H1 (cell line): ENCODE measurements at regions not wholly inside any gene's neighbourhood (a gene's known extent, or its start where the extent isn't known, plus 50 kb on each side); places are given as distances from the start of the nearest gene placed in this dataset.

Source experiments
- CTCF ChIA-PET: fragments of 300-600 bp; sonication (Branson Sonifier 250); formaldehyde crosslinking; loops from one replicate; lab custom pipeline; 2021; ENCODE audit not compliant: partially characterized antibody; lab: Charles Lee
- POLR2A ChIA-PET: fragments of 300-600 bp; sonication (Branson Sonifier 250); formaldehyde crosslinking; loops from one replicate; lab custom pipeline; 2021; ENCODE audit warnings: inconsistent platforms; ENCODE audit not compliant: partially characterized antibody; lab: Charles Lee
- DNase-seq, 2 experiments: peaks; one replicate each; pipeline versions ENCODE4 v3.0.0 to v3.0.0-alpha.2; 2010 to 2022; ENCODE audit warnings: low spot score in 2 of 2, low read depth in 1 of 2, mixed read lengths in 1 of 2
- FAIRE-seq: peaks from 2 replicates; lab custom pipeline; 2011; peaks lifted over from hg19 to GRCh38; lab: Jason Lieb, UNC
- H2AFZ ChIP-seq: 2 replicates; pipeline ENCODE4 v1.8.1; 2012; ENCODE audit warnings: low read length, inconsistent platforms
- H2AK5ac ChIP-seq: 2 replicates; pipeline ENCODE4 v1.6.1; 2013; ENCODE audit warnings: low read depth, low read length
- H2BK120ac ChIP-seq: replicated peaks from 2 replicates; pipeline ENCODE3; 2013; ENCODE audit warnings: low read depth, low read length, inconsistent platforms
- H2BK12ac ChIP-seq: 2 replicates; pipeline ENCODE4 v1.6.1; 2013; ENCODE audit warnings: low read depth, low read length
- H2BK15ac ChIP-seq: 2 replicates; pipeline ENCODE4 v1.6.1; 2013; ENCODE audit warnings: low read length
- H2BK20ac ChIP-seq: 2 replicates; pipeline ENCODE4 v1.6.1; 2013; ENCODE audit warnings: low read length
- H2BK5ac ChIP-seq: 2 replicates; pipeline ENCODE4 v1.6.1; 2013; ENCODE audit warnings: low read depth, low read length
- H3K14ac ChIP-seq: 2 replicates; pipeline ENCODE4 v1.6.1; 2013; ENCODE audit warnings: inconsistent platforms; ENCODE audit not compliant: insufficient read length
- H3K18ac ChIP-seq: 2 replicates; pipeline ENCODE4 v1.6.1; 2013; ENCODE audit warnings: low read length; ENCODE audit errors: extremely low read depth
- H3K23ac ChIP-seq: 2 replicates; pipeline ENCODE4 v1.6.1; 2013; ENCODE audit warnings: inconsistent platforms; ENCODE audit not compliant: insufficient read length
- H3K23me2 ChIP-seq: 2 replicates; pipeline ENCODE4 v1.6.1; 2013; ENCODE audit warnings: low read depth, low read length
- H3K27ac ChIP-seq: 2 replicates; pipeline ENCODE4 v1.6.1; 2011; ENCODE audit warnings: low read depth, low read length, inconsistent platforms
- H3K27me3 ChIP-seq, 4 experiments: replicated peaks in 1 of 4; 1 replicate in 1 of 4; 2 replicates in 3 of 4; pipeline versions ENCODE4 v1.6.1 to v1.8.1; 2011 to 2013; ENCODE audit warnings: low read length in 3 of 4, mild to moderate bottlenecking in 3 of 4, inconsistent platforms in 2 of 4, mixed read lengths in 2 of 4, moderate library complexity in 1 of 4; ENCODE audit not compliant: control insufficient read depth in 3 of 4, insufficient read depth in 3 of 4; ENCODE audit errors: extremely low read depth in 1 of 4
- H3K36me3 ChIP-seq, 4 experiments: 2 replicates each; pipeline versions ENCODE4 v1.6.1 to v1.8.1; 2011 to 2013; ENCODE audit warnings: mild to moderate bottlenecking in 4 of 4, low read length in 3 of 4, moderate library complexity in 2 of 4, control low read depth in 1 of 4, inconsistent platforms in 1 of 4; ENCODE audit not compliant: insufficient read depth in 4 of 4, control insufficient read depth in 2 of 4
- H3K4ac ChIP-seq: replicated peaks from 2 replicates; pipeline ENCODE3; 2013; ENCODE audit warnings: low read length, low read depth, mixed read lengths, inconsistent platforms; ENCODE audit not compliant: insufficient read length
- H3K4me1 ChIP-seq, 4 experiments: replicated peaks in 1 of 4; 1 replicate in 1 of 4; 2 replicates in 3 of 4; pipeline versions ENCODE4 v1.6.1 to v1.8.1; 2011 to 2013; ENCODE audit warnings: low read length in 3 of 4, inconsistent platforms in 2 of 4, mixed read lengths in 1 of 4; ENCODE audit not compliant: insufficient read depth in 4 of 4, control insufficient read depth in 3 of 4
- H3K4me2 ChIP-seq, 2 experiments: 2 replicates each; pipeline versions ENCODE4 v1.6.1 to v1.8.1; 2011 to 2013; ENCODE audit warnings: low read depth in 2 of 2, low read length in 2 of 2, control low read depth in 1 of 2, inconsistent platforms in 1 of 2, mild to moderate bottlenecking in 1 of 2; ENCODE audit not compliant: insufficient read depth in 1 of 2
- H3K4me3 ChIP-seq, 4 experiments: fragments of 200-600, 300-600 bp in 1 of 4; sonication (generic), shearing (Covaris generic), sonication (Bioruptor Twin) in 1 of 4; 2 replicates each; pipeline versions ENCODE4 v1.5.1 to v1.8.1; 2011 to 2016; ENCODE audit warnings: low read length in 4 of 4, low read depth in 3 of 4, control low read depth in 2 of 4, inconsistent platforms in 2 of 4, mild to moderate bottlenecking in 2 of 4, mixed read lengths in 1 of 4, moderate library complexity in 1 of 4; ENCODE audit not compliant: insufficient read depth in 2 of 4; ENCODE audit errors: extremely low read depth in 1 of 4
- H3K56ac ChIP-seq: replicated peaks from 2 replicates; pipeline ENCODE3; 2013; ENCODE audit warnings: low read depth, mild to moderate bottlenecking, mixed read lengths, low read length, inconsistent platforms; ENCODE audit not compliant: insufficient read length
- H3K79me1 ChIP-seq: 2 replicates; pipeline ENCODE4 v1.6.1; 2013; ENCODE audit warnings: low read depth, low read length, control low read depth
- H3K79me2 ChIP-seq, 2 experiments: 2 replicates each; pipeline versions ENCODE4 v1.6.1 to v1.8.1; 2012 to 2013; ENCODE audit warnings: low read length in 2 of 2, mild to moderate bottlenecking in 2 of 2, inconsistent platforms in 1 of 2; ENCODE audit not compliant: insufficient read depth in 2 of 2, control insufficient read depth in 1 of 2
- H3K9ac ChIP-seq, 4 experiments: replicated peaks in 1 of 4; 1 replicate in 1 of 4; 2 replicates in 3 of 4; pipeline versions ENCODE4 v1.6.1 to v1.8.1; 2011 to 2013; ENCODE audit warnings: low read depth in 3 of 4, low read length in 3 of 4, control low read depth in 2 of 4, mild to moderate bottlenecking in 2 of 4, moderate library complexity in 2 of 4, inconsistent platforms in 1 of 4; ENCODE audit errors: extremely low read depth in 1 of 4
- H3K9me3 ChIP-seq, 2 experiments: 2 replicates each; pipeline versions ENCODE4 v1.6.1 to v1.8.1; 2012 to 2013; ENCODE audit warnings: mild to moderate bottlenecking in 2 of 2, moderate library complexity in 2 of 2, control low read depth in 1 of 2, inconsistent platforms in 1 of 2, low read depth in 1 of 2, low read length in 1 of 2, mixed read lengths in 1 of 2; ENCODE audit not compliant: insufficient read depth in 2 of 2
- H4K20me1 ChIP-seq, 2 experiments: replicated peaks in 1 of 2; 2 replicates each; pipeline versions ENCODE3 to v1.8.1; 2011 to 2013; ENCODE audit warnings: inconsistent platforms in 2 of 2, low read length in 2 of 2, mild to moderate bottlenecking in 1 of 2; ENCODE audit not compliant: insufficient read depth in 2 of 2, control insufficient read depth in 1 of 2
- H4K5ac ChIP-seq: 2 replicates; pipeline ENCODE4 v1.6.1; 2013; ENCODE audit warnings: low read length, low read depth, mixed read lengths, inconsistent platforms; ENCODE audit not compliant: insufficient read length
- H4K8ac ChIP-seq: 2 replicates; pipeline ENCODE4 v1.8.0; 2013; ENCODE audit warnings: mild to moderate bottlenecking, moderate library complexity, low read length, inconsistent platforms; ENCODE audit not compliant: insufficient read depth; ENCODE audit errors: extremely low read depth
- H4K91ac ChIP-seq: replicated peaks from 2 replicates; pipeline ENCODE3; 2013; ENCODE audit warnings: low read length, mixed read lengths, inconsistent platforms; ENCODE audit not compliant: insufficient read length
- CBX5 ChIP-seq: fragments of 300-800, 300-1000 bp; sonication (generic); IDR thresholded peaks from 2 replicates; pipeline ENCODE4 v1.7.1; 2016; ENCODE audit warnings: antibody characterized with exemption, low read length, low read depth
- GABPA ChIP-seq: IDR thresholded peaks from 2 replicates; pipeline ENCODE4 v1.6.1; 2011; ENCODE audit warnings: mild to moderate bottlenecking, low read length, moderate library complexity, borderline replicate concordance; ENCODE audit not compliant: insufficient read depth
- KDM1A ChIP-seq: fragments of 200-600, 300-600 bp; sonication (generic); IDR thresholded peaks from 2 replicates; pipeline ENCODE4 v1.7.1; 2016; ENCODE audit warnings: mild to moderate bottlenecking, low read length, borderline replicate concordance
- KDM4A ChIP-seq: IDR thresholded peaks from one replicate; pipeline ENCODE4 v1.7.1; 2012; ENCODE audit warnings: low read depth, mild to moderate bottlenecking, moderate library complexity, low read length, inconsistent platforms; ENCODE audit not compliant: severe bottlenecking
- POLR2A ChIP-seq, 2 experiments: IDR thresholded peaks; 1 replicate in 1 of 2; 2 replicates in 1 of 2; pipeline ENCODE4 v1.6.1; 2011; ENCODE audit warnings: low read depth in 2 of 2, low read length in 2 of 2, mild to moderate bottlenecking in 2 of 2; ENCODE audit errors: control extremely low read depth in 1 of 2
- POLR2AphosphoS5 ChIP-seq: IDR thresholded peaks from 2 replicates; pipeline ENCODE4 v1.6.1; 2011; ENCODE audit warnings: low read depth, low read length
- POU5F1 ChIP-seq: IDR thresholded peaks from 2 replicates; pipeline ENCODE4 v1.6.1; 2011; ENCODE audit warnings: low read depth, mild to moderate bottlenecking, low read length, moderate library complexity
- SIX5 ChIP-seq: IDR thresholded peaks from 2 replicates; pipeline ENCODE4 v1.6.1; 2011; ENCODE audit warnings: mild to moderate bottlenecking, low read depth, low read length
- ZNF274 ChIP-seq: IDR thresholded peaks from 2 replicates; pipeline ENCODE4 v1.7.0; 2012; ENCODE audit warnings: low read length, borderline replicate concordance; ENCODE audit errors: extremely low read depth
- WGBS, 2 experiments: shearing (Covaris generic) in 1 of 2; methylation state at CpG; one replicate each; pipeline versions ENCODE4 v1.1.6 to v1.1.7; 2013 to 2015; ENCODE audit warnings: low lambda C conversion rate in 2 of 2, mixed read lengths in 2 of 2, inconsistent platforms in 1 of 2, low coverage in 1 of 2, missing lambda C conversion rate in 1 of 2; ENCODE audit not compliant: insufficient replicate concordance in 2 of 2, insufficient coverage in 1 of 2, insufficient read length in 1 of 2; ENCODE audit errors: extremely low coverage in 1 of 2, missing lambda C conversion rate in 1 of 2; 5-methylcytosine and 5-hydroxymethylcytosine counted together
- TF ChIP-seq, protein P1 (sequence below): IDR thresholded peaks from 2 replicates; pipeline ENCODE4 v1.6.1; 2012; ENCODE audit warnings: low read length, inconsistent platforms
- TF ChIP-seq, protein P2 (sequence below): IDR thresholded peaks from 2 replicates; pipeline ENCODE4 v1.6.1; 2011; ENCODE audit warnings: low read depth, mild to moderate bottlenecking, low read length; ENCODE audit not compliant: insufficient read depth

DNA sequence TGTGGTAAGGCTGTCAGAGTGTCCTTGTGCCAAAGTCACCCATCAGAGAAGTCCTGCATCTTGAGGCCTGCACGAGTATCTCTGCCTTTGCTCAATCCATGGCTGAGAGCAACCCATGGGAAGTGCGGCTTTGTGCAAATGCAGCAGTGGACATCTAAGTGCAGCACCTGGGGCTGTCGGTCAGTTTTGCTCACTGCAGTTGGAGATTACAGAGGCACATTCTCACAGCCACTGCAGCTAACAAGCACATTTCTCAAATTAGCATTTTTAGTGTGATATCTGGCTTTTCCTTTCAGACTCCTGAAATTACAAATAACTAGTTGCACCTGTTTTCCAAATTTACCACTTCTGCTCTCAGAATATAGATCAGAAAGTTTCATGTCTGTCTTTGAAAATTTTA is 81.5 kb upstream of the DAZL start:
- WGBS, 2 experiments, result 65% methylated on average over 3 of the region's 3 CpGs; no CpG with 5 or more reads in 1 of the 2 experiments

More for the DNA sequence above, 81.5 kb upstream of the DAZL start:
- Histone ChIP-seq H2BK120ac (peak overlapping the region; percentile 90), H3K18ac (peak overlapping the region; percentile 40; the same call in 1 of the 2 replicates), H3K79me2 (no peaks in the 10 kb centered on the region), H2BK5ac (peak overlapping the region; percentile 81), H4K91ac (peak overlapping the region; percentile 97), H3K27ac (peak overlapping the region; percentile 71), H3K4me1 (peaks cover 0 to 4% (median 2%) of the 10 kb centered on the region in 4 experiments; a peak in 4 of 7 replicates), H2AK5ac (0 out of 2 replicates have a peak overlapping the region, but pooled peaks have one; percentile 67), H3K14ac (no peak overlapping the region), H3K36me3 (peaks cover 0 to 68% (median 33%) of the 10 kb centered on the region in 4 experiments; a peak in 6 of 8 replicates), H3K27me3 (no peaks in the 10 kb centered on the region), H3K56ac (no peak overlapping the region), H4K20me1 (no peaks in the 10 kb centered on the region), H3K9me3 (peaks cover 55 to 56% of the 10 kb centered on the region in 2 experiments), H2BK20ac (peak overlapping the region; percentile 48), H3K79me1 (no peaks in the 10 kb centered on the region), H2AFZ (no peak overlapping the region), H4K8ac (peak overlapping the region; percentile 39; the same call in 1 of the 2 replicates), H3K9ac (peak overlapping the region in 1 of 4 experiments; percentile 10; a peak in 1 of 7 replicates), H3K23me2 (no peaks in the 10 kb centered on the region)
- DNase-seq (no peak), FAIRE-seq (no peak)
- CTCF ChIA-PET, result no interaction called here
- TF ChIP-seq, protein P1, sequence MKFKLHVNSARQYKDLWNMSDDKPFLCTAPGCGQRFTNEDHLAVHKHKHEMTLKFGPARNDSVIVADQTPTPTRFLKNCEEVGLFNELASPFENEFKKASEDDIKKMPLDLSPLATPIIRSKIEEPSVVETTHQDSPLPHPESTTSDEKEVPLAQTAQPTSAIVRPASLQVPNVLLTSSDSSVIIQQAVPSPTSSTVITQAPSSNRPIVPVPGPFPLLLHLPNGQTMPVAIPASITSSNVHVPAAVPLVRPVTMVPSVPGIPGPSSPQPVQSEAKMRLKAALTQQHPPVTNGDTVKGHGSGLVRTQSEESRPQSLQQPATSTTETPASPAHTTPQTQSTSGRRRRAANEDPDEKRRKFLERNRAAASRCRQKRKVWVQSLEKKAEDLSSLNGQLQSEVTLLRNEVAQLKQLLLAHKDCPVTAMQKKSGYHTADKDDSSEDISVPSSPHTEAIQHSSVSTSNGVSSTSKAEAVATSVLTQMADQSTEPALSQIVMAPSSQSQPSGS, result no peak
- TF ChIP-seq KDM1A (no peak), CBX5 (no peak), POU5F1 (no peak), GABPA (no peak), ZNF274 (no peak), POLR2AphosphoS5 (peak; percentile 39; the same call in 1 of the 2 replicates), KDM4A (no peak), SIX5 (no peak), POLR2A (IDR thresholded peaks at IDR 0.05; ENCODE audit: control extremely low read depth in 1 of 2, low read depth in 2 of 2, low read length in 2 of 2) (peak in 1 of 2 experiments; percentile 34; a peak in 1 of 3 replicates)
- TF ChIP-seq, protein P2, sequence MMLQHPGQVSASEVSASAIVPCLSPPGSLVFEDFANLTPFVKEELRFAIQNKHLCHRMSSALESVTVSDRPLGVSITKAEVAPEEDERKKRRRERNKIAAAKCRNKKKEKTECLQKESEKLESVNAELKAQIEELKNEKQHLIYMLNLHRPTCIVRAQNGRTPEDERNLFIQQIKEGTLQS, result no peak
- TF ChIP-seq, all 59 proteins: peak for 2
- H3K4me3 ChIP-seq, result no peak overlapping the region; a peak in 1 of 8 replicates
- H2BK15ac ChIP-seq, result no peak overlapping the region
- POLR2A ChIA-PET, result interaction anchor here (1.8 kb wide), 1 partner anchor 29 kb away, joined by 4 read pairs; no protein-coding TSS in a partner anchor
- no peak overlapping the region for H3K23ac ChIP-seq
- peak overlapping the region; percentile 71 for H4K5ac ChIP-seq
- H2BK12ac ChIP-seq, result peak overlapping the region; percentile 60
- H3K4ac ChIP-seq, result peak overlapping the region; percentile 15
- H3K4me2 ChIP-seq, result no peak overlapping the region
